WTC11 (cell line): ENCODE measurements at regions not wholly inside any gene's neighbourhood (a gene's known extent, or its start where the extent isn't known, plus 50 kb on each side); places are given as distances from the start of the nearest gene placed in this dataset.

Experiments used
- ATAC-seq: fragments of 200-7000 bp; cut with Tn5 transposase; 2 replicates; pipeline ENCODE4 v1.10.0; 2021; ENCODE audit warnings: mild to moderate bottlenecking, moderate library complexity
- CTCF ChIA-PET: fragments of 300-600 bp; sonication (Branson Sonifier 250); formaldehyde crosslinking; loops from one replicate; lab custom pipeline; 2021; ENCODE audit warnings: antibody characterized with exemption; lab: Charles Lee
- POLR2A ChIA-PET: fragments of 350-600 bp; sonication (Branson Sonifier 250); formaldehyde crosslinking; loops from one replicate; lab custom pipeline; 2021; ENCODE audit warnings: antibody characterized with exemption; lab: Charles Lee
- DNase-seq: peaks from one replicate; pipeline ENCODE4 v3.0.0; 2021; ENCODE audit warnings: low spot score
- H3K27ac Mint-ChIP-seq: 2 replicates; pipeline ENCODE4 v1.8.0; 2021; ENCODE audit warnings: mixed read lengths
- H3K27me3 Mint-ChIP-seq: 2 replicates; pipeline ENCODE4 v1.8.0; 2021; ENCODE audit warnings: low read depth, mild to moderate bottlenecking, moderate library complexity, mixed read lengths
- H3K36me3 Mint-ChIP-seq: 2 replicates; pipeline ENCODE4 v1.8.0; 2021; ENCODE audit warnings: mixed read lengths
- H3K4me1 Mint-ChIP-seq: 2 replicates; pipeline ENCODE4 v1.8.0; 2022; ENCODE audit warnings: mixed read lengths
- H3K4me3 Mint-ChIP-seq: 2 replicates; pipeline ENCODE4 v1.8.0; 2021; ENCODE audit warnings: mild to moderate bottlenecking, moderate library complexity, mixed read lengths
- H3K9me3 Mint-ChIP-seq: 2 replicates; pipeline ENCODE4 v1.8.0; 2021; ENCODE audit warnings: mixed read lengths
- AR ChIP-seq: fragments of 250-450 bp; sonication (Bioruptor Pico); IDR thresholded peaks from 2 replicates; pipeline ENCODE4 v1.9.0; 2021; ENCODE audit warnings: mild to moderate bottlenecking
- ATF3 ChIP-seq: sonication (generic); formaldehyde crosslinking; conservative IDR thresholded peaks from 2 replicates; pipeline ENCODE4 v1.8.1; 2022; ENCODE audit warnings: mild to moderate bottlenecking, missing genetic modification reagents
- ERG ChIP-seq: fragments of 250-450 bp; sonication (Bioruptor Pico); IDR thresholded peaks from 2 replicates; pipeline ENCODE4 v1.8.0; 2021; ENCODE audit warnings: mild to moderate bottlenecking
- ETV6 ChIP-seq: sonication (generic); formaldehyde crosslinking; IDR thresholded peaks from 2 replicates; pipeline ENCODE4 v1.8.1; 2022; ENCODE audit warnings: mild to moderate bottlenecking, missing genetic modification reagents
- FOXP1 ChIP-seq: sonication (generic); formaldehyde crosslinking; IDR thresholded peaks from 2 replicates; pipeline ENCODE4 v1.8.0; 2022; ENCODE audit warnings: missing genetic modification reagents, mild to moderate bottlenecking, moderate library complexity, borderline replicate concordance
- HMGXB4 ChIP-seq: sonication (generic); formaldehyde crosslinking; IDR thresholded peaks from 2 replicates; pipeline ENCODE4 v1.8.1; 2023; ENCODE audit warnings: mild to moderate bottlenecking, moderate library complexity, missing genetic modification reagents
- KAT7 ChIP-seq: sonication (generic); formaldehyde crosslinking; IDR thresholded peaks from 2 replicates; pipeline ENCODE4 v1.8.1; 2023; ENCODE audit warnings: missing genetic modification reagents, mild to moderate bottlenecking, borderline replicate concordance
- NFE2L1 ChIP-seq: sonication (generic); formaldehyde crosslinking; IDR thresholded peaks from 2 replicates; pipeline ENCODE4 v1.8.1; 2023; ENCODE audit warnings: missing genetic modification reagents
- NFYB ChIP-seq: sonication (generic); formaldehyde crosslinking; conservative IDR thresholded peaks from 2 replicates; pipeline ENCODE4 v1.8.0; 2022; ENCODE audit warnings: low read depth, missing genetic modification reagents
- NR1H2 ChIP-seq: sonication (generic); formaldehyde crosslinking; IDR thresholded peaks from 2 replicates; pipeline ENCODE4 v1.9.0; 2021; ENCODE audit warnings: mild to moderate bottlenecking, moderate library complexity, missing genetic modification reagents
- NR2C2 ChIP-seq: sonication (generic); formaldehyde crosslinking; IDR thresholded peaks from 2 replicates; pipeline ENCODE4 v1.8.0; 2022; ENCODE audit warnings: mild to moderate bottlenecking, missing genetic modification reagents
- PRDM15 ChIP-seq: sonication (generic); formaldehyde crosslinking; IDR thresholded peaks from 2 replicates; pipeline ENCODE4 v1.8.0; 2022; ENCODE audit warnings: missing genetic modification reagents
- SMAD3 ChIP-seq: sonication (generic); formaldehyde crosslinking; IDR thresholded peaks from 2 replicates; pipeline ENCODE4 v1.8.0; 2022; ENCODE audit warnings: missing genetic modification reagents, mild to moderate bottlenecking, borderline replicate concordance
- TEAD1 ChIP-seq: sonication (generic); formaldehyde crosslinking; IDR thresholded peaks from 2 replicates; pipeline ENCODE4 v1.8.0; 2022; ENCODE audit warnings: mild to moderate bottlenecking, missing genetic modification reagents
- TEAD4 ChIP-seq: sonication (generic); formaldehyde crosslinking; IDR thresholded peaks from 2 replicates; pipeline ENCODE4 v1.8.0; 2022; ENCODE audit warnings: mild to moderate bottlenecking, missing genetic modification reagents
- ZNF121 ChIP-seq: sonication (generic); formaldehyde crosslinking; IDR thresholded peaks from 2 replicates; pipeline ENCODE4 v1.8.0; 2023; ENCODE audit warnings: missing genetic modification reagents
- ZNF423 ChIP-seq: fragments of 250-450 bp; sonication (Bioruptor Pico); IDR thresholded peaks from 2 replicates; pipeline ENCODE4 v2.1.2; 2022; ENCODE audit warnings: mild to moderate bottlenecking, moderate library complexity
- ZNF671 ChIP-seq: fragments of 250-450 bp; sonication (Bioruptor Pico); IDR thresholded peaks from 2 replicates; pipeline ENCODE4 v1.8.0; 2021; ENCODE audit warnings: mild to moderate bottlenecking

- Mint-ChIP-seq H3K4me1 (peaks cover 10% of the 10 kb centered on the region), H3K27me3 (no peaks in the 10 kb centered on the region), H3K9me3 (peaks cover 17% of the 10 kb centered on the region), H3K36me3 (no peaks in the 10 kb centered on the region), H3K4me3 (no peak overlapping the region), H3K27ac (peak overlapping the region; percentile 11; the same call in 1 of the 2 replicates)
- ChIA-PET POLR2A (no interaction called here), CTCF (no interaction called here)
- DNase-seq, result no peak
- peak; percentile 79 for ATAC-seq
- TF ChIP-seq PRDM15, result no peak
- TF ChIP-seq TEAD4 (CRISPR knock-in tag), result no peak
- peak; percentile 77; the same call in 1 of the 2 replicates for TF ChIP-seq ZNF423
- 0 out of 2 replicates have a peak, but pooled peaks have one; percentile 26 for TF ChIP-seq TEAD1 (CRISPR knock-in tag)
Measured at GRCh38 chr6:85771925-85772430, 129.3 kb upstream of the SYNCRIP start.

- H3K36me3 Mint-ChIP-seq, result no peaks in the 10 kb centered on the region
- ATAC-seq, result peak; percentile 66
- peaks cover 10% of the 10 kb centered on the region for H3K4me1 Mint-ChIP-seq
- peaks cover 18% of the 10 kb centered on the region for H3K9me3 Mint-ChIP-seq
- ChIA-PET POLR2A (no interaction called here), CTCF (no interaction called here)
- H3K4me3 Mint-ChIP-seq, result no peak overlapping the region
- TF ChIP-seq NFYB (no peak), ZNF121 (no peak), ATF3 (no peak), ZNF671 (CRISPR knock-in tag) (no peak), FOXP1 (CRISPR knock-in tag) (no peak), ERG (no peak)
- DNase-seq, result no peak
- H3K27me3 Mint-ChIP-seq, result no peaks in the 10 kb centered on the region
- no peak overlapping the region for H3K27ac Mint-ChIP-seq
Measured at GRCh38 chr6:85771455-85771854, 128.8 kb upstream of the SYNCRIP start.

GRCh38 chr6:85764844-85765243, 122.2 kb upstream of the SYNCRIP start:
- CTCF ChIA-PET, result no interaction called here
- no peaks in the 10 kb centered on the region for H3K4me1 Mint-ChIP-seq
- TF ChIP-seq ETV6 (no peak), NR1H2 (CRISPR knock-in tag) (no peak), AR (CRISPR knock-in tag) (no peak), HMGXB4 (CRISPR knock-in tag) (no peak), SMAD3 (CRISPR knock-in tag) (no peak), KAT7 (CRISPR knock-in tag) (no peak), NR2C2 (CRISPR knock-in tag) (no peak), NFE2L1 (CRISPR knock-in tag) (no peak)
- TF ChIP-seq, all 79 proteins: peak for 0
- no peaks in the 10 kb centered on the region; the same call in 1 of the 2 replicates for H3K36me3 Mint-ChIP-seq
- H3K27me3 Mint-ChIP-seq, result peaks cover 7% of the 10 kb centered on the region; the same call in 1 of the 2 replicates
- H3K4me3 Mint-ChIP-seq, result no peak overlapping the region
- POLR2A ChIA-PET, result no interaction called here
- ATAC-seq (no peak), DNase-seq (no peak)
- H3K27ac Mint-ChIP-seq, result no peak overlapping the region
- H3K9me3 Mint-ChIP-seq, result peaks cover 28% of the 10 kb centered on the region
